CD14-positive monocyte (primary cell): ENCODE measurements at regions not wholly inside any gene's neighbourhood (a gene's known extent, or its start where the extent isn't known, plus 50 kb on each side); places are given as distances from the start of the nearest gene placed in this dataset.

Source experiments
- DNase-seq, 3 donors: peaks; one replicate each; pipeline ENCODE4 v3.0.0-alpha.2; 2011 to 2022
- H2AFZ ChIP-seq: 2 replicates; pipeline ENCODE4 v1.6.0; 2012; ENCODE audit warnings: mild to moderate bottlenecking, low read depth, low read length, inconsistent platforms; ENCODE audit not compliant: insufficient read depth, poor library complexity, severe bottlenecking
- H3K27ac ChIP-seq, 2 donors: 1 replicate in 1 of 2; 2 replicates in 1 of 2; pipeline ENCODE4 v1.5.1; 2012 to 2013; ENCODE audit warnings: low read length in 2 of 2, control low read depth in 1 of 2, inconsistent platforms in 1 of 2, low read depth in 1 of 2, mild to moderate bottlenecking in 1 of 2
- H3K27me3 ChIP-seq, 2 donors: one replicate each; pipeline versions ENCODE4 v1.6.0 to v1.6.1; 2011 to 2013; ENCODE audit warnings: low read length in 2 of 2; ENCODE audit not compliant: control insufficient read depth in 2 of 2, insufficient read depth in 2 of 2
- H3K36me3 ChIP-seq, 2 donors: replicated peaks in 1 of 2; 1 replicate in 1 of 2; 2 replicates in 1 of 2; pipeline versions ENCODE4 v1.5.1 to v1.6.1; 2012 to 2013; ENCODE audit warnings: low read length in 2 of 2, control low read depth in 1 of 2, inconsistent platforms in 1 of 2, mild to moderate bottlenecking in 1 of 2; ENCODE audit not compliant: insufficient read depth in 2 of 2, control insufficient read depth in 1 of 2
- H3K4me1 ChIP-seq, 2 donors: 1 replicate in 1 of 2; 2 replicates in 1 of 2; pipeline versions ENCODE4 v1.5.1 to v1.6.1; 2012 to 2013; ENCODE audit warnings: low read length in 2 of 2, control low read depth in 1 of 2, inconsistent platforms in 1 of 2, mild to moderate bottlenecking in 1 of 2, moderate library complexity in 1 of 2; ENCODE audit not compliant: insufficient read depth in 2 of 2, control insufficient read depth in 1 of 2
- H3K4me2 ChIP-seq: replicated peaks from 2 replicates; pipeline ENCODE3; 2012; ENCODE audit warnings: low read length, moderate library complexity, mild to moderate bottlenecking; ENCODE audit not compliant: poor library complexity, severe bottlenecking; ENCODE audit errors: extremely low read depth
- H3K4me3 ChIP-seq, 3 experiments: fragments of 200-600 bp in 1 of 3; sonication (generic) in 1 of 3; replicated peaks in 1 of 3; 1 replicate in 2 of 3; 2 replicates in 1 of 3; pipeline ENCODE4 v1.5.1; 2011 to 2013; ENCODE audit warnings: low read length in 3 of 3, mild to moderate bottlenecking in 3 of 3, control low read depth in 2 of 3, low read depth in 2 of 3, inconsistent platforms in 1 of 3, moderate library complexity in 1 of 3
- H3K79me2 ChIP-seq: 2 replicates; pipeline ENCODE4 v1.6.0; 2012; ENCODE audit warnings: mild to moderate bottlenecking, control low read depth, inconsistent platforms, low read length, moderate library complexity; ENCODE audit not compliant: insufficient read depth
- H3K9ac ChIP-seq: 2 replicates; pipeline ENCODE4 v1.6.0; 2017; ENCODE audit warnings: low read length, mild to moderate bottlenecking; ENCODE audit not compliant: insufficient read depth, poor library complexity, severe bottlenecking
- H3K9me3 ChIP-seq, 2 donors: replicated peaks in 1 of 2; 1 replicate in 1 of 2; 2 replicates in 1 of 2; pipeline versions ENCODE4 v1.5.1 to v1.6.1; 2012 to 2013; ENCODE audit warnings: low read length in 2 of 2, control low read depth in 1 of 2; ENCODE audit not compliant: control insufficient read depth in 1 of 2, insufficient read depth in 1 of 2
- H4K20me1 ChIP-seq: 2 replicates; pipeline ENCODE4 v1.6.0; 2012; ENCODE audit warnings: mild to moderate bottlenecking, low read length, control low read depth, moderate library complexity; ENCODE audit not compliant: insufficient read depth
- H3K27ac Mint-ChIP-seq, 7 donors: one replicate each; pipeline ENCODE4 v1.8.0; 2020; ENCODE audit warnings: mild to moderate bottlenecking in 7 of 7, mixed read lengths in 7 of 7, moderate library complexity in 6 of 7, inconsistent platforms in 2 of 7
- H3K27me3 Mint-ChIP-seq, 3 donors: one replicate each; pipeline ENCODE4 v1.8.0; 2021 to 2022; ENCODE audit warnings: low read depth in 3 of 3, mild to moderate bottlenecking in 3 of 3, mixed read lengths in 3 of 3, moderate library complexity in 3 of 3, inconsistent platforms in 1 of 3
- H3K36me3 Mint-ChIP-seq, 2 donors: one replicate each; pipeline ENCODE4 v1.8.0; 2020; ENCODE audit warnings: mixed read lengths in 2 of 2, inconsistent platforms in 1 of 2, mild to moderate bottlenecking in 1 of 2
- H3K4me1 Mint-ChIP-seq: one replicate; pipeline ENCODE4 v1.8.0; 2020; ENCODE audit warnings: mild to moderate bottlenecking, mixed read lengths
- H3K4me3 Mint-ChIP-seq, 2 donors: one replicate each; pipeline ENCODE4 v1.8.0; 2020; ENCODE audit warnings: mild to moderate bottlenecking in 2 of 2, mixed read lengths in 2 of 2, moderate library complexity in 1 of 2
- H3K9me3 Mint-ChIP-seq, 7 donors: one replicate each; pipeline ENCODE4 v1.8.0; 2020 to 2022; ENCODE audit warnings: mixed read lengths in 7 of 7, mild to moderate bottlenecking in 6 of 7, moderate library complexity in 6 of 7, inconsistent platforms in 2 of 7
- WGBS: methylation state at CpG from one replicate; pipeline ENCODE4 v1.1.5; 2013; ENCODE audit warnings: missing lambda C conversion rate; ENCODE audit not compliant: insufficient coverage; 5-methylcytosine and 5-hydroxymethylcytosine counted together
- intact Hi-C, 2 donors: fragments of 100-400 bp; cut with micrococcal nuclease; formaldehyde crosslinking; loops; one replicate each; pipeline versions ENCODE4 v1.15.0 to v1.15.1; 2023
- TF ChIP-seq, protein P1 (sequence below): fragments of 200-600 bp; IDR thresholded peaks from one replicate; pipeline ENCODE4 v1.8.0; 2022; ENCODE audit warnings: antibody characterized with exemption, mild to moderate bottlenecking

DNA sequence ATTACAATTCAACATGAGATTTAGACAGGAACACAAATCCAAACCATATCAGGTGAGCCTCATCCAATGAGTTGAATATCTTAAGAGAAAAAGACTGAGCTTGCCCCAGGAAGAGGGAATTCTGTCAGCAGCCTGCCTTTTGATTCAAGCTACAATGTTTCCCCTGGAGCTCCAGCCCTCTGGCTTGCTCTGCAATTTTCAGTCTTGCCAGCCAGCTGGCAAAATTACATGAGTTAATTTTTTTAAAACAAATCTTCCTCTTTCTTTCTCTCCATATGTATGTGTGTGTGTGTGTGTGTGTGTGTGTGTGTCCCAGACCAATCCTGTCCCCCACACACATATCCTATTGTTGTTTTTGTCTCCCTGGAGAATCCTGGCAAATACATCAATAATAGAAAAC, 313.2 kb downstream of the CDH10 start:
- Mint-ChIP-seq H3K27me3 (no peaks in the 10 kb centered on the region), H3K4me3 (no peak overlapping the region), H3K4me1 (no peaks in the 10 kb centered on the region), H3K36me3 (no peaks in the 10 kb centered on the region), H3K9me3 (peaks cover 0 to 5% (median 0%) of the 10 kb centered on the region in 7 donors), H3K27ac (no peak overlapping the region)
- no peaks in the 10 kb centered on the region for H3K79me2 ChIP-seq
- H3K4me1 ChIP-seq: no peaks in the 10 kb centered on the region
- H3K27ac ChIP-seq: no peak overlapping the region
- intact Hi-C loops: no loop called here
- H4K20me1 ChIP-seq: no peaks in the 10 kb centered on the region
- no peak overlapping the region for H3K4me3 ChIP-seq
- H3K36me3 ChIP-seq: no peaks in the 10 kb centered on the region
- no peak overlapping the region for H2AFZ ChIP-seq
- H3K27me3 ChIP-seq: no peaks in the 10 kb centered on the region
- H3K9me3 ChIP-seq: peaks cover 0 to 3% of the 10 kb centered on the region in 2 donors
- H3K4me2 ChIP-seq: no peak overlapping the region
- no peak overlapping the region for H3K9ac ChIP-seq
- DNase-seq: no peak
- TF ChIP-seq, protein P1, sequence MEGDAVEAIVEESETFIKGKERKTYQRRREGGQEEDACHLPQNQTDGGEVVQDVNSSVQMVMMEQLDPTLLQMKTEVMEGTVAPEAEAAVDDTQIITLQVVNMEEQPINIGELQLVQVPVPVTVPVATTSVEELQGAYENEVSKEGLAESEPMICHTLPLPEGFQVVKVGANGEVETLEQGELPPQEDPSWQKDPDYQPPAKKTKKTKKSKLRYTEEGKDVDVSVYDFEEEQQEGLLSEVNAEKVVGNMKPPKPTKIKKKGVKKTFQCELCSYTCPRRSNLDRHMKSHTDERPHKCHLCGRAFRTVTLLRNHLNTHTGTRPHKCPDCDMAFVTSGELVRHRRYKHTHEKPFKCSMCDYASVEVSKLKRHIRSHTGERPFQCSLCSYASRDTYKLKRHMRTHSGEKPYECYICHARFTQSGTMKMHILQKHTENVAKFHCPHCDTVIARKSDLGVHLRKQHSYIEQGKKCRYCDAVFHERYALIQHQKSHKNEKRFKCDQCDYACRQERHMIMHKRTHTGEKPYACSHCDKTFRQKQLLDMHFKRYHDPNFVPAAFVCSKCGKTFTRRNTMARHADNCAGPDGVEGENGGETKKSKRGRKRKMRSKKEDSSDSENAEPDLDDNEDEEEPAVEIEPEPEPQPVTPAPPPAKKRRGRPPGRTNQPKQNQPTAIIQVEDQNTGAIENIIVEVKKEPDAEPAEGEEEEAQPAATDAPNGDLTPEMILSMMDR: no peak

DNA sequence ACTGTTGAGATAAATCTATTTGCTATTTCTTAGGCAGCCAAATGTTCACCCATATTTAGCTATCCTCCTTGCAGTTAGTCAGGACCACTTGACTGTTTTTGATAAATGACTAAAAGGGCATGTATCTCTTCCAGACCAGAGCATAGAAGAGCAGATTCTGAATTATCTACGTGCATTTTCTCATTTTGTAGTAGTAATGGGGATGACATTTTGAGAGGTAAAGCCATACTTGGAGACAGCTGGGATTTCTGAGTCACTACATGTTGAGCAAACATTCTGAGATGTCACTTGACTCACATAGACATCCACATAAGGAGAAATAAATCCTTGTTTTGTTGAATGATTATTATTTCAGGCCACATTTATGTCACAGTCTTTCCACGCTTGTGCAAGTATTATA, 297.6 kb downstream of the CDH10 start:
- WGBS: no CpG with 5 or more reads among the region's 2 CpGs
- H4K20me1 ChIP-seq: no peaks in the 10 kb centered on the region

More for the DNA sequence above, 297.6 kb downstream of the CDH10 start:
- H3K27me3 Mint-ChIP-seq: no peaks in the 10 kb centered on the region
- H3K9me3 Mint-ChIP-seq: peaks cover 0 to 7% (median 2%) of the 10 kb centered on the region in 7 donors
- intact Hi-C loops: no loop called here
- TF ChIP-seq, protein P1: no peak
- Histone ChIP-seq H3K9me3 (peaks cover 0 to 11% of the 10 kb centered on the region in 2 donors), H3K9ac (no peak overlapping the region), H3K27ac (no peak overlapping the region), H3K36me3 (no peaks in the 10 kb centered on the region), H3K4me1 (no peaks in the 10 kb centered on the region), H3K79me2 (no peaks in the 10 kb centered on the region), H2AFZ (no peak overlapping the region), H3K4me3 (no peak overlapping the region), H3K4me2 (no peak overlapping the region), H3K27me3 (no peaks in the 10 kb centered on the region)
- H3K27ac Mint-ChIP-seq: no peak overlapping the region
- H3K36me3 Mint-ChIP-seq: no peaks in the 10 kb centered on the region
- H3K4me1 Mint-ChIP-seq: no peaks in the 10 kb centered on the region
- no peak overlapping the region for H3K4me3 Mint-ChIP-seq
- no peak for DNase-seq
